GM23338 (cell line): ENCODE measurements at regions not wholly inside any gene's neighbourhood (a gene's known extent, or its start where the extent isn't known, plus 50 kb on each side); places are given as distances from the start of the nearest gene placed in this dataset.

ENCODE experiments used
- ATAC-seq: fragments of 200-7000 bp; cut with Tn5 transposase; 3 replicates; pipeline ENCODE4 v1.9.1; 2020
- DNase-seq: peaks from one replicate; pipeline ENCODE4 v3.0.0-alpha.2; 2015; ENCODE audit warnings: low spot score
- H2AFZ ChIP-seq: fragments of 200-600 bp; sonication (generic); 2 replicates; pipeline ENCODE4 v1.8.0; 2016; ENCODE audit warnings: antibody characterized with exemption, mild to moderate bottlenecking, moderate library complexity
- H3F3A ChIP-seq: fragments of 200-600 bp; sonication (generic); replicated peaks from 2 replicates; pipeline ENCODE4 v1.8.0; 2017; ENCODE audit warnings: antibody characterized with exemption, mixed run types, low read depth
- H3K27ac ChIP-seq: fragments of 200-600 bp; sonication (generic); 2 replicates; pipeline ENCODE4 v1.6.1; 2016; ENCODE audit warnings: low read depth
- H3K27me3 ChIP-seq: fragments of 200-600 bp; sonication (generic); 2 replicates; pipeline ENCODE4 v1.8.0; 2016; ENCODE audit warnings: mild to moderate bottlenecking, mixed run types, moderate library complexity; ENCODE audit not compliant: insufficient read depth
- H3K36me3 ChIP-seq: fragments of 200-600 bp; sonication (generic); 2 replicates; pipeline ENCODE4 v1.8.0; 2016; ENCODE audit warnings: mild to moderate bottlenecking; ENCODE audit not compliant: insufficient read depth
- H3K4me1 ChIP-seq: fragments of 200-600 bp; sonication (generic); 2 replicates; pipeline ENCODE4 v1.8.0; 2016; ENCODE audit warnings: mild to moderate bottlenecking, moderate library complexity; ENCODE audit not compliant: insufficient read depth
- H3K4me2 ChIP-seq: fragments of 200-600 bp; sonication (generic); 2 replicates; pipeline ENCODE4 v1.7.1; 2017; ENCODE audit warnings: mixed run types
- H3K4me3 ChIP-seq: fragments of 200-600 bp; sonication (generic); 2 replicates; pipeline ENCODE4 v1.6.1; 2016; ENCODE audit warnings: mixed run types
- H3K79me2 ChIP-seq: fragments of 200-600 bp; sonication (generic); replicated peaks from 2 replicates; pipeline ENCODE4 v1.8.0; 2017; ENCODE audit warnings: mild to moderate bottlenecking; ENCODE audit not compliant: insufficient read depth
- H3K9me2 ChIP-seq: fragments of 200-600 bp; sonication (generic); 2 replicates; pipeline ENCODE4 v1.8.0; 2017; ENCODE audit not compliant: insufficient read depth
- H4K20me1 ChIP-seq: fragments of 200-600 bp; sonication (generic); replicated peaks from 2 replicates; pipeline ENCODE4 v1.8.0; 2017; ENCODE audit warnings: mild to moderate bottlenecking; ENCODE audit not compliant: insufficient read depth
- H3K27ac Mint-ChIP-seq: 2 replicates; pipeline ENCODE4 v1.8.0; 2020; ENCODE audit warnings: inconsistent platforms, mild to moderate bottlenecking, moderate library complexity, mixed read lengths
- H3K27me3 Mint-ChIP-seq: 3 replicates; pipeline ENCODE4 v1.8.0; 2022; ENCODE audit warnings: low read depth, mild to moderate bottlenecking, moderate library complexity, mixed read lengths, inconsistent platforms; ENCODE audit not compliant: insufficient read depth, poor library complexity
- H3K36me3 Mint-ChIP-seq: 3 replicates; pipeline ENCODE4 v1.8.0; 2021; ENCODE audit warnings: low read depth, mild to moderate bottlenecking, inconsistent platforms, moderate library complexity, mixed read lengths
- H3K4me1 Mint-ChIP-seq: 3 replicates; pipeline ENCODE4 v1.8.0; 2020; ENCODE audit warnings: mild to moderate bottlenecking, inconsistent platforms, mixed read lengths
- H3K4me3 Mint-ChIP-seq: 3 replicates; pipeline ENCODE4 v1.8.0; 2021; ENCODE audit warnings: moderate library complexity, mild to moderate bottlenecking, inconsistent platforms, mixed read lengths
- H3K9me3 Mint-ChIP-seq: 3 replicates; pipeline ENCODE4 v1.8.0; 2020; ENCODE audit warnings: moderate library complexity, mild to moderate bottlenecking, inconsistent platforms, mixed read lengths
- CREB1 ChIP-seq: fragments of 250-450 bp; sonication (Bioruptor Pico); IDR thresholded peaks from 2 replicates; pipeline ENCODE4 v1.5.0; 2020; ENCODE audit warnings: low read depth, mild to moderate bottlenecking, moderate library complexity
- ETS1 ChIP-seq: IDR thresholded peaks from 2 replicates; pipeline ENCODE4 v1.6.1; 2016; ENCODE audit warnings: antibody characterized with exemption
- EZH2 ChIP-seq: fragments of 200-600 bp; sonication (generic); IDR thresholded peaks from one replicate; pipeline ENCODE4 v1.8.0; 2017; ENCODE audit warnings: antibody characterized with exemption, mild to moderate bottlenecking, low read depth; ENCODE audit not compliant: unreplicated experiment
- EZH2phosphoT487 ChIP-seq: fragments of 200-600 bp; sonication (generic); IDR thresholded peaks from one replicate; pipeline ENCODE4 v1.8.1; 2018; ENCODE audit warnings: antibody characterized with exemption; ENCODE audit not compliant: unreplicated experiment
- JUNB ChIP-seq: IDR thresholded peaks from one replicate; pipeline ENCODE4 v1.6.1; 2016; ENCODE audit warnings: antibody characterized with exemption; ENCODE audit not compliant: unreplicated experiment
- NANOG ChIP-seq: IDR thresholded peaks from 2 replicates; pipeline ENCODE4 v1.6.1; 2016; ENCODE audit warnings: antibody characterized with exemption, borderline replicate concordance
- POLR2AphosphoS5 ChIP-seq: IDR thresholded peaks from 2 replicates; pipeline ENCODE4 v1.6.1; 2016; ENCODE audit warnings: antibody characterized with exemption, low read depth
- REST ChIP-seq: IDR thresholded peaks from one replicate; pipeline ENCODE4 v1.6.1; 2018; ENCODE audit warnings: antibody characterized with exemption; ENCODE audit not compliant: unreplicated experiment
- STAT1 ChIP-seq: IDR thresholded peaks from one replicate; pipeline ENCODE4 v1.6.1; 2016; ENCODE audit warnings: antibody characterized with exemption; ENCODE audit not compliant: unreplicated experiment
- ZNF114 ChIP-seq: fragments of 250-450 bp; sonication (Bioruptor Pico); IDR thresholded peaks from 2 replicates; pipeline ENCODE4 v1.5.0; 2020; ENCODE audit warnings: mild to moderate bottlenecking, moderate library complexity
- ZNF331 ChIP-seq: fragments of 250-450 bp; sonication (Bioruptor Pico); IDR thresholded peaks from 2 replicates; pipeline ENCODE4 v1.5.0; 2020; ENCODE audit warnings: low read depth, mild to moderate bottlenecking, moderate library complexity

GRCh38 chr9:120197605-120198004 is 382.4 kb downstream of the CDK5RAP2 start:
- peak overlapping the region; percentile 67 for H3K27ac Mint-ChIP-seq
- H3K4me2 ChIP-seq = no peak overlapping the region
- DNase-seq = no peak
- H3K4me3 ChIP-seq = no peak overlapping the region
- H3K36me3 Mint-ChIP-seq = no peaks in the 10 kb centered on the region
- no peak for ATAC-seq
- H3F3A ChIP-seq = no peaks in the 10 kb centered on the region
- no peaks in the 10 kb centered on the region for H3K79me2 ChIP-seq
- H2AFZ ChIP-seq = peak overlapping the region; percentile 11; the same call in 1 of the 2 replicates
- H3K27me3 ChIP-seq = no peaks in the 10 kb centered on the region
- H3K9me2 ChIP-seq = 0 out of 2 replicates have a peak, but pooled peaks cover 2% of the 10 kb centered on the region
- no peaks in the 10 kb centered on the region for H4K20me1 ChIP-seq
- H3K9me3 Mint-ChIP-seq = peaks cover 2% of the 10 kb centered on the region; the same call in 1 of the 3 replicates
- no peak for TF ChIP-seq ETS1
- TF ChIP-seq REST = no peak
- TF ChIP-seq CREB1 = no peak
- no peak for TF ChIP-seq POLR2AphosphoS5
- TF ChIP-seq STAT1 = no peak
- no peak for TF ChIP-seq EZH2
- TF ChIP-seq JUNB = no peak
- no peak for TF ChIP-seq EZH2phosphoT487
- TF ChIP-seq ZNF114 (CRISPR knock-in tag) = no peak
- TF ChIP-seq NANOG = no peak
- peaks cover 5% of the 10 kb centered on the region; the same call in 2 of the 3 replicates for H3K4me1 Mint-ChIP-seq
- H3K27ac ChIP-seq = no peak overlapping the region
- peaks cover 2% of the 10 kb centered on the region for H3K27me3 Mint-ChIP-seq
- no peaks in the 10 kb centered on the region for H3K36me3 ChIP-seq
- no peaks in the 10 kb centered on the region for H3K4me1 ChIP-seq
- no peak overlapping the region for H3K4me3 Mint-ChIP-seq

- Mint-ChIP-seq H3K9me3 (no peaks in the 10 kb centered on the region; the same call in 2 of the 3 replicates), H3K36me3 (no peaks in the 10 kb centered on the region), H3K27me3 (no peaks in the 10 kb centered on the region), H3K4me3 (no peak overlapping the region), H3K4me1 (no peaks in the 10 kb centered on the region), H3K27ac (no peak overlapping the region)
- Histone ChIP-seq H3K4me2 (no peak overlapping the region), H4K20me1 (no peaks in the 10 kb centered on the region; the same call in 1 of the 2 replicates), H3K4me3 (no peak overlapping the region), H3K27ac (no peak overlapping the region), H3F3A (no peaks in the 10 kb centered on the region), H3K4me1 (no peaks in the 10 kb centered on the region), H3K9me2 (no peaks in the 10 kb centered on the region), H3K36me3 (no peaks in the 10 kb centered on the region), H3K79me2 (no peaks in the 10 kb centered on the region), H3K27me3 (no peaks in the 10 kb centered on the region), H2AFZ (no peak overlapping the region)
- DNase-seq (no peak), ATAC-seq (no peak; the same call in 2 of the 3 replicates)
- TF ChIP-seq NANOG (no peak), ZNF331 (CRISPR knock-in tag) (no peak), POLR2AphosphoS5 (no peak), JUNB (no peak), EZH2 (no peak), CREB1 (no peak), REST (no peak)
Observed at GRCh38 chr9:120191141-120191540, 388.8 kb downstream of the CDK5RAP2 start.
